ENCODE measurements at regions not wholly inside any gene's neighbourhood (a gene's known extent, or its start where the extent isn't known, plus 50 kb on each side); places are given as distances from the start of the nearest gene placed in this dataset.

GRCh38 chr15:62218841-62219240, 53.8 kb upstream of the C2CD4B start:
- Mint-ChIP-seq H3K36me3 (peaks cover 5% of the 10 kb centered on the region), H3K9me3 (peaks cover 7% of the 10 kb centered on the region), H3K27ac (no peak overlapping the region), H3K4me3 (no peak overlapping the region), H3K27me3 (peaks cover 9% of the 10 kb centered on the region), H3K4me1 (no peaks in the 10 kb centered on the region)
- DNase-seq = no peak

GRCh38 chr15:62219799-62220198, 54.7 kb upstream of the C2CD4B start:
- peaks cover 7% of the 10 kb centered on the region for H3K9me3 Mint-ChIP-seq
- H3K27ac Mint-ChIP-seq = no peak overlapping the region
- H3K4me3 Mint-ChIP-seq = no peak overlapping the region
- peaks cover 9% of the 10 kb centered on the region for H3K27me3 Mint-ChIP-seq
- no peak for DNase-seq
- peaks cover 5% of the 10 kb centered on the region for H3K36me3 Mint-ChIP-seq
- H3K4me1 Mint-ChIP-seq = no peaks in the 10 kb centered on the region

GRCh38 chr15:62223020-62223419, 57.9 kb upstream of the C2CD4B start:
- H3K27ac Mint-ChIP-seq = no peak overlapping the region
- DNase-seq = no peak
- no peak overlapping the region for H3K4me3 Mint-ChIP-seq
- H3K9me3 Mint-ChIP-seq = no peaks in the 10 kb centered on the region
- H3K36me3 Mint-ChIP-seq = no peaks in the 10 kb centered on the region
- peaks cover 12% of the 10 kb centered on the region for H3K27me3 Mint-ChIP-seq
- no peaks in the 10 kb centered on the region for H3K4me1 Mint-ChIP-seq

- Mint-ChIP-seq H3K27me3 (peaks cover 11% of the 10 kb centered on the region), H3K9me3 (peaks cover 1% of the 10 kb centered on the region), H3K4me3 (no peak overlapping the region), H3K27ac (no peak overlapping the region), H3K36me3 (no peaks in the 10 kb centered on the region), H3K4me1 (no peaks in the 10 kb centered on the region)
- DNase-seq = no peak
Observed at GRCh38 chr15:62228604-62229003, 63.5 kb upstream of the C2CD4B start.

- DNase-seq = no peak
- no peaks in the 10 kb centered on the region for H3K36me3 Mint-ChIP-seq
- H3K4me3 Mint-ChIP-seq = no peak overlapping the region
- peaks cover 1% of the 10 kb centered on the region for H3K9me3 Mint-ChIP-seq
- peaks cover 7% of the 10 kb centered on the region for H3K27me3 Mint-ChIP-seq
- no peak overlapping the region for H3K27ac Mint-ChIP-seq
- no peaks in the 10 kb centered on the region for H3K4me1 Mint-ChIP-seq
Observed at GRCh38 chr15:62231856-62232255, 66.8 kb upstream of the C2CD4B start.

GRCh38 chr15:62240121-62241096, 75.3 kb upstream of the C2CD4B start:
- Mint-ChIP-seq H3K27me3 (no peaks in the 10 kb centered on the region), H3K4me3 (no peak overlapping the region)

GRCh38 chr15:62241135-62241770, 76.2 kb upstream of the C2CD4B start:
- no peak overlapping the region for H3K4me3 Mint-ChIP-seq
- H3K27ac Mint-ChIP-seq = no peak overlapping the region
- no peaks in the 10 kb centered on the region for H3K9me3 Mint-ChIP-seq
- H3K4me1 Mint-ChIP-seq = no peaks in the 10 kb centered on the region
- peaks cover under 1% of the 10 kb centered on the region for H3K27me3 Mint-ChIP-seq
- no peaks in the 10 kb centered on the region for H3K36me3 Mint-ChIP-seq
- no peak for DNase-seq

More at GRCh38 chr15:62240121-62241096, 75.3 kb upstream of the C2CD4B start:
- H3K4me1 Mint-ChIP-seq = no peaks in the 10 kb centered on the region
- no peak for DNase-seq
- no peaks in the 10 kb centered on the region for H3K36me3 Mint-ChIP-seq
- no peaks in the 10 kb centered on the region for H3K9me3 Mint-ChIP-seq
- H3K27ac Mint-ChIP-seq = no peak overlapping the region

GRCh38 chr15:62242999-62243398, 77.9 kb upstream of the C2CD4B start:
- H3K4me3 Mint-ChIP-seq = no peak overlapping the region
- H3K36me3 Mint-ChIP-seq = no peaks in the 10 kb centered on the region
- DNase-seq = no peak
- H3K27me3 Mint-ChIP-seq = peaks cover 6% of the 10 kb centered on the region
- H3K27ac Mint-ChIP-seq = no peak overlapping the region
- H3K9me3 Mint-ChIP-seq = no peaks in the 10 kb centered on the region
- no peaks in the 10 kb centered on the region for H3K4me1 Mint-ChIP-seq

- Mint-ChIP-seq H3K27ac (no peak overlapping the region), H3K4me1 (no peaks in the 10 kb centered on the region), H3K9me3 (no peaks in the 10 kb centered on the region), H3K27me3 (peaks cover 6% of the 10 kb centered on the region), H3K36me3 (no peaks in the 10 kb centered on the region), H3K4me3 (no peak overlapping the region)
- no peak for DNase-seq
Observed at GRCh38 chr15:62244762-62245161, 79.7 kb upstream of the C2CD4B start.

- DNase-seq = no peak
- Mint-ChIP-seq H3K4me3 (no peak overlapping the region), H3K27me3 (peaks cover 6% of the 10 kb centered on the region), H3K27ac (no peak overlapping the region), H3K9me3 (no peaks in the 10 kb centered on the region), H3K4me1 (no peaks in the 10 kb centered on the region), H3K36me3 (no peaks in the 10 kb centered on the region)
Observed at GRCh38 chr15:62248277-62248984, 83.3 kb upstream of the C2CD4B start.

GRCh38 chr15:62249501-62249900, 84.4 kb upstream of the C2CD4B start:
- Mint-ChIP-seq H3K4me1 (no peaks in the 10 kb centered on the region), H3K36me3 (no peaks in the 10 kb centered on the region), H3K9me3 (no peaks in the 10 kb centered on the region), H3K27ac (no peak overlapping the region), H3K27me3 (peaks cover 8% of the 10 kb centered on the region), H3K4me3 (no peak overlapping the region)
- no peak for DNase-seq

GRCh38 chr15:62250186-62250585, 85.1 kb upstream of the C2CD4B start:
- Mint-ChIP-seq H3K4me1 (peaks cover 4% of the 10 kb centered on the region), H3K9me3 (no peaks in the 10 kb centered on the region), H3K4me3 (no peak overlapping the region), H3K36me3 (no peaks in the 10 kb centered on the region), H3K27ac (no peak overlapping the region), H3K27me3 (peaks cover 15% of the 10 kb centered on the region)
- no peak for DNase-seq

- Mint-ChIP-seq H3K36me3 (no peaks in the 10 kb centered on the region), H3K27me3 (peaks cover 20% of the 10 kb centered on the region), H3K4me3 (no peak overlapping the region)
Observed at GRCh38 chr15:62250978-62251377, 85.9 kb upstream of the C2CD4B start.

GRCh38 chr15:62253294-62253693, 88.2 kb upstream of the C2CD4B start:
- H3K4me3 Mint-ChIP-seq = no peak overlapping the region
- no peaks in the 10 kb centered on the region for H3K36me3 Mint-ChIP-seq
- no peaks in the 10 kb centered on the region for H3K9me3 Mint-ChIP-seq
- no peak overlapping the region for H3K27ac Mint-ChIP-seq
- peaks cover 4% of the 10 kb centered on the region for H3K4me1 Mint-ChIP-seq
- DNase-seq = no peak
- peaks cover 13% of the 10 kb centered on the region for H3K27me3 Mint-ChIP-seq

More at GRCh38 chr15:62250978-62251377, 85.9 kb upstream of the C2CD4B start:
- Mint-ChIP-seq H3K27ac (no peak overlapping the region), H3K9me3 (no peaks in the 10 kb centered on the region), H3K4me1 (peaks cover 4% of the 10 kb centered on the region)
- no peak for DNase-seq

All from activated naive CD8-positive, alpha-beta T cell treated with anti-CD3 and anti-CD28 coated beads for 36 hours (primary cell).